Parathyroid adenoma (tissue), 2 donors: ENCODE measurements at regions not wholly inside any gene's neighbourhood (a gene's known extent, or its start where the extent isn't known, plus 50 kb on each side); places are given as distances from the start of the nearest gene placed in this dataset.

Source experiments
- H2AFZ ChIP-seq: fragments of 300-600 bp; sonication (generic); one replicate; pipeline ENCODE4 v1.7.0; 2017; ENCODE audit warnings: antibody characterized with exemption, mild to moderate bottlenecking
- H3K27ac ChIP-seq: fragments of 300-600 bp; sonication (generic); one replicate; pipeline ENCODE4 v1.7.0; 2017
- H3K27me3 ChIP-seq: fragments of 300-600 bp; sonication (generic); one replicate; pipeline ENCODE4 v1.7.0; 2017; ENCODE audit warnings: low read length; ENCODE audit not compliant: control insufficient read depth, insufficient read depth
- H3K36me3 ChIP-seq: fragments of 300-600 bp; sonication (generic); one replicate; pipeline ENCODE4 v1.7.0; 2017; ENCODE audit warnings: low read length; ENCODE audit not compliant: control insufficient read depth, insufficient read depth
- H3K4me1 ChIP-seq: fragments of 300-600 bp; sonication (generic); one replicate; pipeline ENCODE4 v1.7.0; 2017; ENCODE audit warnings: control low read depth
- H3K4me2 ChIP-seq: fragments of 300-600 bp; sonication (generic); one replicate; pipeline ENCODE4 v1.7.0; 2017; ENCODE audit warnings: low read length
- H3K4me3 ChIP-seq: fragments of 300-600 bp; sonication (generic); one replicate; pipeline ENCODE4 v1.7.0; 2017; ENCODE audit warnings: low read depth, low read length
- H3K79me2 ChIP-seq: fragments of 300-600 bp; sonication (generic); one replicate; pipeline ENCODE4 v1.7.0; 2017; ENCODE audit warnings: control low read depth
- H3K9ac ChIP-seq: fragments of 300-600 bp; sonication (generic); one replicate; pipeline ENCODE4 v1.7.0; 2017; ENCODE audit warnings: mild to moderate bottlenecking
- H3K9me3 ChIP-seq: fragments of 300-600 bp; sonication (generic); one replicate; pipeline ENCODE4 v1.7.0; 2017; ENCODE audit warnings: low read length; ENCODE audit not compliant: control insufficient read depth
- TF ChIP-seq, protein P1 (sequence below): fragments of 300-600 bp; sonication (generic); IDR thresholded peaks from one replicate; pipeline ENCODE4 v1.7.0; 2017; ENCODE audit warnings: antibody characterized with exemption, mild to moderate bottlenecking
- donor health status: primary hyperparathyroidism.

DNA sequence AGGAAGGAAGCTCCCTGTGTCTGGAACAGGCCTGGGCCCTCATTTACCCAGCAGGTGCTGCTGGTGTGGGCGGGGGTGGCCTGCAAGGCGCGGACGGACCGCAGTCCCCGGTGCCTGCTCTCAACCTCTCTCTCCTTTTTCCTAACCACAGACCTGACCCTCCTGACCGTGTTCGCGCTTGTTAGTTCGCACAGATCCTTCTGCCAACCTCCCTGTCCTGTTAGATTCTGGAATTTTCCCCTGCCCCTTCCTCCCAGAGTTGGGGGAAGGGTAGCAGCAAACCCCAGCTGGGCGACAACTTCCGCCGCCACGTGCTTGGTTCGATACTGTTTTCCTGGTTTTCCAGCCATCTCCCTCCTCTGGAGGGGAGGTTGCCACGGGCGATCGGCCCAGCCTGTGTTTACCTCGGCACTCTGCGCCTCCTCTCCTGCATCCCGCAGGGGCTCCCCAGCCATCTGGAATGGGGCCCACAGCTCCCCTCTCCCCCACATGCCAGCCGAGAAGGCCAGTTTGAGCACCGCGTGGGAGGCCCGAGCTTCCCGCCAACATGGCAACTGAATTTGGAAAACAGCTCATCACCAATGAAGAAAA is 70.8 kb upstream of the UNC5A start:
- Histone ChIP-seq H2AFZ (no peak overlapping the region), H3K4me3 (no peak overlapping the region), H3K79me2 (no peaks in the 10 kb centered on the region), H3K9me3 (no peaks in the 10 kb centered on the region), H3K27me3 (no peaks in the 10 kb centered on the region), H3K4me1 (no peaks in the 10 kb centered on the region), H3K36me3 (no peaks in the 10 kb centered on the region), H3K9ac (no peak overlapping the region), H3K27ac (no peak overlapping the region), H3K4me2 (no peak overlapping the region)
- TF ChIP-seq, protein P1, sequence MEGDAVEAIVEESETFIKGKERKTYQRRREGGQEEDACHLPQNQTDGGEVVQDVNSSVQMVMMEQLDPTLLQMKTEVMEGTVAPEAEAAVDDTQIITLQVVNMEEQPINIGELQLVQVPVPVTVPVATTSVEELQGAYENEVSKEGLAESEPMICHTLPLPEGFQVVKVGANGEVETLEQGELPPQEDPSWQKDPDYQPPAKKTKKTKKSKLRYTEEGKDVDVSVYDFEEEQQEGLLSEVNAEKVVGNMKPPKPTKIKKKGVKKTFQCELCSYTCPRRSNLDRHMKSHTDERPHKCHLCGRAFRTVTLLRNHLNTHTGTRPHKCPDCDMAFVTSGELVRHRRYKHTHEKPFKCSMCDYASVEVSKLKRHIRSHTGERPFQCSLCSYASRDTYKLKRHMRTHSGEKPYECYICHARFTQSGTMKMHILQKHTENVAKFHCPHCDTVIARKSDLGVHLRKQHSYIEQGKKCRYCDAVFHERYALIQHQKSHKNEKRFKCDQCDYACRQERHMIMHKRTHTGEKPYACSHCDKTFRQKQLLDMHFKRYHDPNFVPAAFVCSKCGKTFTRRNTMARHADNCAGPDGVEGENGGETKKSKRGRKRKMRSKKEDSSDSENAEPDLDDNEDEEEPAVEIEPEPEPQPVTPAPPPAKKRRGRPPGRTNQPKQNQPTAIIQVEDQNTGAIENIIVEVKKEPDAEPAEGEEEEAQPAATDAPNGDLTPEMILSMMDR = no peak

DNA sequence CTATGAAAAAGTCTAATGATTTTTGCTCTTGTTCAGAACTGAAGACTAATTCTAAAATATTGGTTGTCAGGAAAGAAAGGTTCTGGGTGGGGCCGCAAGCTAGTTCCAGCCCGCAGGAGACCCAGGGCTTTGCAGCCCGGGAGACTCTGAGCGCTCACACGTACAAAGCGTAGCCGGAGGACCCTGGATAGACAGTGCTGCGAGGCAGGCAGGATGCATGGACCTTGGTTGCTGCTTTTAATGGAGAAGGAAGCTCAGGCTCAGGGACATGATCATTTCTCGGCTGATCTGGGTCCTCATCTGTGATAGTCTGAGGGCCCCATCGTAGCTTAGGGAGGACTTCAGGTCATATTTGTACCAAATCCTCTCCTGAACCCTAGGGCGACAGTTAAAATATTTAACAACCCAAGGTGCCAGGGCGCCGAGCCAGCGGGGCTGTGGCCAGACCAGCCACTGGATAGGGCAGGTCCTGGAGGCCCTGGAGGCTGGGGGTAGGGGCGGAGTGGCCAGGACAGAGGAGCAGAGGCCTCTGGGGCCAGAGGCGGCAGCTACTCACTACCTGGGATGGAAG is 70.1 kb upstream of the UNC5A start:
- no peaks in the 10 kb centered on the region for H3K27me3 ChIP-seq
- H3K27ac ChIP-seq = no peak overlapping the region
- H3K79me2 ChIP-seq = no peaks in the 10 kb centered on the region
- TF ChIP-seq, protein P1 = no peak
- H2AFZ ChIP-seq = no peak overlapping the region
- no peak overlapping the region for H3K9ac ChIP-seq
- no peaks in the 10 kb centered on the region for H3K36me3 ChIP-seq
- no peak overlapping the region for H3K4me3 ChIP-seq
- no peak overlapping the region for H3K4me2 ChIP-seq
- no peaks in the 10 kb centered on the region for H3K9me3 ChIP-seq
- H3K4me1 ChIP-seq = no peaks in the 10 kb centered on the region

DNA sequence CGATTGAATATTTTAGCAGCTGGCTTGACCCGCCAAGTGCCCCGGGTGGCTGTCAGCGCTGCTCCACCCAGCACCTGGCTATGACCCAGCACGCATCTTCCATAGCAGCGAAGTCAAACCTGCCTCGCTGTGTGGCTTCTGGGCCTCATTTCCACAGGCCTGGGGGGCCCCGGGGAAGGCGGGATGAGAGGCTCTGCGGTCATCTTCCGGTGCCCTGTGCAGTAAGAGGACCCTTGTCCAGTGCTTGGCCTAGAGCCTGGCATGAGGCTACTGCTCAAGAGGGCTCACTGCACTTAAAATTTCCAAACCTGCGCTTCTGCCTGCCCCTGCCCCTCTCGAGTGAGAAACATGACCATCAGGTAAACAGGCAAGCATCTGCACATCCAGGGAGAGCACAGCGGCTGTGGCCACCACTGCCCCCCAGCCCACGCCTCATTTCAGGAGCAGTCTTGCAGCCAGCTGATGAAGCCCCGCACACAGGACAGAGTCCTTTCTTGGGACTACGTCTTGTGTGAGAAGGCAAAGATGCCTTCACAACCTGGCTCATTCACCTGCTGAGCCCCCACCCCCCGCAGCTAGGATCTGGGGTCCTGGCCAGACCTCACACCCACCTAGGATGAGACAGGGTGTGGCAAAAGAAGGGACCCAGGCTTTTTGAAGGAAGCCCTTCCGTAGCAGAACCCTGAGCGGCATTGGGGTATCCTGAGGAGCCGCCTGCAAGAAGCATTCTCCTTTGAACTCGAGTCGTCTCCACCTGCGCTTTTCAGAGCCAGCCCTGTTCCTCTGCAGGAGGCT is 69.5 kb upstream of the UNC5A start:
- no peaks in the 10 kb centered on the region for H3K9me3 ChIP-seq
- H3K4me3 ChIP-seq = no peak overlapping the region
- H3K27me3 ChIP-seq = no peaks in the 10 kb centered on the region
- H3K27ac ChIP-seq = no peak overlapping the region
- H3K4me1 ChIP-seq = no peaks in the 10 kb centered on the region
- H3K36me3 ChIP-seq = no peaks in the 10 kb centered on the region
- no peak overlapping the region for H3K9ac ChIP-seq
- H3K4me2 ChIP-seq = no peak overlapping the region
- H2AFZ ChIP-seq = no peak overlapping the region
- TF ChIP-seq, protein P1 = no peak
- no peaks in the 10 kb centered on the region for H3K79me2 ChIP-seq

DNA sequence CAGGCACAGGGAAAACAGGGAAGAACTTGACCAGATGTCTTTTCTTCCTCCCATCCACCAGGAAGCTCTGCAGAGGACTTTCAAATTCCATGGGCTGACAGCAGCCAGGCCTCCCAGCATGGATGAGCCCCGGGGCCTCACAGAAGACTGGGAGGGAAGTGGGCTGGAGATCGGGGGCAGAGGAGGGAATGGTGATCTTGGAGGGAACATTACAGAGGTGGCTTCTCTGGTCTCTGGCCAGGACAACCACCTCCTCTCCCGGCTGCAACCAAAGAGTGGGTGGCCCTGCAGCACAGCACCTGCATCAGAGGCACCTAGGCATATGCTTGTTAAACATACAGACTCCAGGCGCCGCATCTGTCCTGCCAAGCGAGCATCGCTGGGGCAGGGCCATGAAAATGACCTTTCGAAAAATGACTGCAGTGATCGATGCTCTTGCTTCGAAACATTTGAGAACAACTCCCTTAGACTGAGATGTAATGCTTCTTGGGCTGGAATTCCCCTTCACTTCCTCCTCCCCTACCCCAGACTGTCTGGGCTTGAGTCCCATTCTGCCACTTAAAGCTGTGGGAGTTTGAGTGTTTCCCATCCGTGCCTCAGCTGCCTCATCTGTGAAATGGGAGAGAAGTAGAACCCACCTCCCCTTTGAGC is 68.7 kb upstream of the UNC5A start:
- H3K27me3 ChIP-seq = no peaks in the 10 kb centered on the region
- no peak overlapping the region for H2AFZ ChIP-seq
- no peaks in the 10 kb centered on the region for H3K9me3 ChIP-seq
- no peaks in the 10 kb centered on the region for H3K79me2 ChIP-seq
- H3K27ac ChIP-seq = no peak overlapping the region
- no peak overlapping the region for H3K9ac ChIP-seq
- H3K36me3 ChIP-seq = no peaks in the 10 kb centered on the region
- no peak overlapping the region for H3K4me2 ChIP-seq
- TF ChIP-seq, protein P1 = no peak
- H3K4me3 ChIP-seq = no peak overlapping the region
- H3K4me1 ChIP-seq = no peaks in the 10 kb centered on the region
